ENCODE measurements at regions not wholly inside any gene's neighbourhood (a gene's known extent, or its start where the extent isn't known, plus 50 kb on each side); places are given as distances from the start of the nearest gene placed in this dataset.

- TF ChIP-seq CHD7 (IDR thresholded peaks at IDR 0.05; ENCODE audit: low read depth, low read length), result no peak
- TF ChIP-seq ZNF644 (tag; IDR thresholded peaks at IDR 0.05; ENCODE audit: low read depth), result no peak
- no peak for TF ChIP-seq EWSR1 (IDR thresholded peaks at IDR 0.05; ENCODE audit: borderline replicate concordance, low read depth, partially characterized antibody)
- no peak for TF ChIP-seq ZNF57 (CRISPR knock-in tag; IDR thresholded peaks at IDR 0.05)
- TF ChIP-seq TEAD2 (tag; IDR thresholded peaks at IDR 0.05), result peak; percentile 59; the same call in 1 of the 2 replicates
- no peak for TF ChIP-seq SUPT5H (IDR thresholded peaks at IDR 0.05)
- peak; percentile 73 for TF ChIP-seq ATF3 (IDR thresholded peaks at IDR 0.05)
- TF ChIP-seq ATF3 (CRISPR knock-in tag; conservative IDR thresholded peaks at IDR 0.05), result no peak
- no peak for TF ChIP-seq U2AF1 (optimal IDR thresholded peaks at IDR 0.05; ENCODE audit: low read depth, low read length)
- TF ChIP-seq CUX1 (CRISPR knock-in tag; IDR thresholded peaks at IDR 0.05), result no peak
- TF ChIP-seq ZKSCAN1 (IDR thresholded peaks at IDR 0.05; ENCODE audit: low read depth, low read length), result no peak
Measured at GRCh38 chr1:45266151-45266801, 59.9 kb upstream of the ZSWIM5 start (continued).

Data from K562 (cell line).